Fibroblast of lung (primary cell): ENCODE measurements at regions not wholly inside any gene's neighbourhood (a gene's known extent, or its start where the extent isn't known, plus 50 kb on each side); places are given as distances from the start of the nearest gene placed in this dataset.

ENCODE experiments used
- DNase-seq, 2 donors: peaks; one replicate each; pipeline versions ENCODE4 v3.0.0 to v3.0.0-alpha.2; 2010; ENCODE audit warnings: low read depth in 2 of 2
- H2AFZ ChIP-seq: 2 replicates; pipeline ENCODE4 v1.5.1; 2012; ENCODE audit warnings: low read length, control low read depth, inconsistent platforms
- H3K27ac ChIP-seq: 2 replicates; pipeline ENCODE4 v1.5.1; 2011; ENCODE audit warnings: low read length, control low read depth; ENCODE audit not compliant: insufficient read depth
- H3K27me3 ChIP-seq: 2 replicates; pipeline ENCODE4 v1.5.1; 2011; ENCODE audit warnings: mild to moderate bottlenecking, low read length; ENCODE audit not compliant: control insufficient read depth, insufficient read depth
- H3K36me3 ChIP-seq: 2 replicates; pipeline ENCODE4 v1.5.1; 2011; ENCODE audit warnings: low read length; ENCODE audit not compliant: control insufficient read depth, insufficient read depth
- H3K4me1 ChIP-seq: 2 replicates; pipeline ENCODE4 v1.5.1; 2011; ENCODE audit warnings: low read length; ENCODE audit not compliant: control insufficient read depth, insufficient read depth; ENCODE audit errors: extremely low read depth
- H3K4me2 ChIP-seq: 2 replicates; pipeline ENCODE4 v1.5.1; 2011; ENCODE audit warnings: low read length, control low read depth; ENCODE audit not compliant: insufficient read depth; ENCODE audit errors: extremely low read depth
- H3K4me3 ChIP-seq, 4 experiments: fragments of 200-600 bp in 1 of 4; sonication (generic) in 1 of 4; replicated peaks in 1 of 4; 2 replicates each; pipeline ENCODE4 v1.5.1; 2011 to 2016; ENCODE audit warnings: low read length in 4 of 4, low read depth in 3 of 4, mild to moderate bottlenecking in 3 of 4, control low read depth in 2 of 4, inconsistent platforms in 1 of 4, mixed read lengths in 1 of 4; ENCODE audit not compliant: insufficient read depth in 1 of 4; ENCODE audit errors: control extremely low read depth in 1 of 4
- H3K79me2 ChIP-seq: 2 replicates; pipeline ENCODE4 v1.5.1; 2012; ENCODE audit warnings: mild to moderate bottlenecking, low read length, inconsistent platforms; ENCODE audit not compliant: control insufficient read depth, insufficient read depth
- H3K9ac ChIP-seq: 2 replicates; pipeline ENCODE4 v1.5.1; 2011; ENCODE audit warnings: mild to moderate bottlenecking, low read length, control low read depth; ENCODE audit not compliant: insufficient read depth
- H3K9me3 ChIP-seq: 2 replicates; pipeline ENCODE4 v1.5.1; 2012; ENCODE audit warnings: low read depth, low read length; ENCODE audit not compliant: control insufficient read depth, insufficient read depth
- H4K20me1 ChIP-seq: 2 replicates; pipeline ENCODE4 v1.5.1; 2011; ENCODE audit warnings: low read length; ENCODE audit not compliant: control insufficient read depth, insufficient read depth; ENCODE audit errors: extremely low read depth
- EZH2 ChIP-seq: IDR thresholded peaks from 2 replicates; pipeline ENCODE4 v1.5.1; 2012; ENCODE audit warnings: low read length, control low read depth, mild to moderate bottlenecking; ENCODE audit errors: missing control alignments
- TF ChIP-seq, protein P1 (sequence below), 2 donors: IDR thresholded peaks in 1 of 2; conservative IDR thresholded peaks in 1 of 2; 1 replicate in 1 of 2; 2 replicates in 1 of 2; pipeline ENCODE4 v1.5.1; 2011 to 2012; ENCODE audit warnings: low read length in 2 of 2, control low read depth in 1 of 2, inconsistent platforms in 1 of 2, low read depth in 1 of 2, mild to moderate bottlenecking in 1 of 2

DNA sequence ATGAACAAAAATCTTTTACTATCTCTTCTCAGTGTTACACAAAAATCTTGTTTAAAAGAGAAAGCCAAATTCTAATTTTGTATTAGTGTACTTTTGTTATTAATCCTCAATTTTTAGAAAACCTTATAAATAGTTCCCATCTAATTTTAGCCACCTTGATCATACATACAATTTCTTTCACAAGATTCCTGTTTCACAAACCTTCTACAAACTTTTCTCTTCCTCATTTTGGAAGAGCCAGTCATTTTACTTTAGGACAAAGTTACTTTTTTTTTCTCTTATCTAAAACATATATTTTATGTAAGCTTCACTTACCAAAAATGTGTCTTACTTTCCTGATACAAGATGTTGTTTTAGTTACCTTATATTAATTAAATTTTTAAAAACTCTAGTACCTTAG, 161.3 kb downstream of the YIPF5 start:
- no peaks in the 10 kb centered on the region for H3K4me1 ChIP-seq
- H3K4me2 ChIP-seq = no peak overlapping the region
- no peaks in the 10 kb centered on the region for H3K36me3 ChIP-seq
- H3K9me3 ChIP-seq = no peaks in the 10 kb centered on the region
- TF ChIP-seq, protein P1, sequence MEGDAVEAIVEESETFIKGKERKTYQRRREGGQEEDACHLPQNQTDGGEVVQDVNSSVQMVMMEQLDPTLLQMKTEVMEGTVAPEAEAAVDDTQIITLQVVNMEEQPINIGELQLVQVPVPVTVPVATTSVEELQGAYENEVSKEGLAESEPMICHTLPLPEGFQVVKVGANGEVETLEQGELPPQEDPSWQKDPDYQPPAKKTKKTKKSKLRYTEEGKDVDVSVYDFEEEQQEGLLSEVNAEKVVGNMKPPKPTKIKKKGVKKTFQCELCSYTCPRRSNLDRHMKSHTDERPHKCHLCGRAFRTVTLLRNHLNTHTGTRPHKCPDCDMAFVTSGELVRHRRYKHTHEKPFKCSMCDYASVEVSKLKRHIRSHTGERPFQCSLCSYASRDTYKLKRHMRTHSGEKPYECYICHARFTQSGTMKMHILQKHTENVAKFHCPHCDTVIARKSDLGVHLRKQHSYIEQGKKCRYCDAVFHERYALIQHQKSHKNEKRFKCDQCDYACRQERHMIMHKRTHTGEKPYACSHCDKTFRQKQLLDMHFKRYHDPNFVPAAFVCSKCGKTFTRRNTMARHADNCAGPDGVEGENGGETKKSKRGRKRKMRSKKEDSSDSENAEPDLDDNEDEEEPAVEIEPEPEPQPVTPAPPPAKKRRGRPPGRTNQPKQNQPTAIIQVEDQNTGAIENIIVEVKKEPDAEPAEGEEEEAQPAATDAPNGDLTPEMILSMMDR (conservative IDR thresholded peaks at IDR 0.05 in 1 of 2, IDR thresholded peaks at IDR 0.05 in 1 of 2; ENCODE audit: low read depth in 1 of 2, low read length in 2 of 2) = no peak
- TF ChIP-seq EZH2 = no peak
- H2AFZ ChIP-seq = no peak overlapping the region
- H3K9ac ChIP-seq = no peak overlapping the region
- no peaks in the 10 kb centered on the region for H4K20me1 ChIP-seq
- DNase-seq = no peak
- H3K79me2 ChIP-seq = no peaks in the 10 kb centered on the region
- H3K27me3 ChIP-seq = no peaks in the 10 kb centered on the region
- H3K4me3 ChIP-seq = no peak overlapping the region
- no peak overlapping the region for H3K27ac ChIP-seq

DNA sequence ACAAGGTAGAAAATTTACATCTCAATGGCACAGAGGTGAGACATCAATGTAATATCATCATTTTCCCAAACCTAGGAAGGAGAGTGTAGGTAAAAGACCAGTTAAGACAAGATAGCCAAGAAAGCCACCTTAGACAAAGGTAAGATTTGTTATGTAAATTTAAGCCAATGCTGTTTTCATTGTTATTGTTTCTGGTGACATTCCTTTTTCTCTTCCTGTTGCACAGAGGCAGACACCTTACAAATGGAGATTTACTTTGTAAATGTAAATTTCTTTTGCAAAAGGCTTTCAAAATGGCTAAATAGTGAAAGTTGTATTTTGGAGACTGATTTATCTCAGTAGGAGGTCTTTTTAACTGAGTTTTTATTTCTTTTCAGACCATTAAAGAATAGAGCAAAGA, 159.1 kb downstream of the YIPF5 start:
- Histone ChIP-seq H3K4me2 (no peak overlapping the region), H3K27ac (no peak overlapping the region), H2AFZ (no peak overlapping the region), H3K9ac (no peak overlapping the region), H4K20me1 (no peaks in the 10 kb centered on the region), H3K36me3 (no peaks in the 10 kb centered on the region), H3K27me3 (no peaks in the 10 kb centered on the region), H3K9me3 (no peaks in the 10 kb centered on the region), H3K79me2 (no peaks in the 10 kb centered on the region), H3K4me1 (no peaks in the 10 kb centered on the region), H3K4me3 (no peak overlapping the region)
- TF ChIP-seq, protein P1 (conservative IDR thresholded peaks at IDR 0.05 in 1 of 2, IDR thresholded peaks at IDR 0.05 in 1 of 2; ENCODE audit: low read depth in 1 of 2, low read length in 2 of 2) = no peak
- TF ChIP-seq EZH2 = no peak
- no peak for DNase-seq

- H4K20me1 ChIP-seq = no peaks in the 10 kb centered on the region
- H3K79me2 ChIP-seq = no peaks in the 10 kb centered on the region
- H3K9me3 ChIP-seq = no peaks in the 10 kb centered on the region
- H3K4me3 ChIP-seq = no peak overlapping the region
- no peak for DNase-seq
- no peaks in the 10 kb centered on the region for H3K4me1 ChIP-seq
- H3K9ac ChIP-seq = no peak overlapping the region
- no peaks in the 10 kb centered on the region for H3K36me3 ChIP-seq
- no peaks in the 10 kb centered on the region for H3K27me3 ChIP-seq
- no peak overlapping the region for H3K4me2 ChIP-seq
- H2AFZ ChIP-seq = no peak overlapping the region
- H3K27ac ChIP-seq = no peak overlapping the region
- TF ChIP-seq, protein P1 (conservative IDR thresholded peaks at IDR 0.05 in 1 of 2, IDR thresholded peaks at IDR 0.05 in 1 of 2; ENCODE audit: low read depth in 1 of 2, low read length in 2 of 2) = no peak
- TF ChIP-seq EZH2 = no peak
These were observed 156.6 kb downstream of the YIPF5 start for GRCh38 chr5:144013816-144014215.
